ENCODE measurements at regions not wholly inside any gene's neighbourhood (a gene's known extent, or its start where the extent isn't known, plus 50 kb on each side); places are given as distances from the start of the nearest gene placed in this dataset.

DNA sequence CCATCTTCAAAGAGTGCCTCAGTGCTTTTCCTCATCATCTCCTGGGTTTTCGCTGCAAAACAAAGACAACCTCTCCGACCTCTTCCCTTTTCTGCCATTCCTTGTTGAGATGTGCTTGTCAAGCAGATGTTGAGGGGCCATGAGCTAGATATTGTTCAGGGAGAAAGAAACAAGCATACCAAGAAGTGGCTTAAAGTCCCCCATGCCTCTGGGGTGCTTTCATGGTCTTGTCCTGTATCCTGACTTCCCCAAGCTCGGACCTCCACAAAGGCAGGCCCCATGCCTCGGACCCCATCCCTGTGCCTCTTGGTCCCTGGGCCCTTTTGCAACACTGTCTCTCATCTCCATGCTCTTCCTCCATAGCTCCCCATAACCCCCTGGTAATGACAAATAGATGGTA is 103.8 kb downstream of the C1orf94 start:
- TF ChIP-seq, protein P1, sequence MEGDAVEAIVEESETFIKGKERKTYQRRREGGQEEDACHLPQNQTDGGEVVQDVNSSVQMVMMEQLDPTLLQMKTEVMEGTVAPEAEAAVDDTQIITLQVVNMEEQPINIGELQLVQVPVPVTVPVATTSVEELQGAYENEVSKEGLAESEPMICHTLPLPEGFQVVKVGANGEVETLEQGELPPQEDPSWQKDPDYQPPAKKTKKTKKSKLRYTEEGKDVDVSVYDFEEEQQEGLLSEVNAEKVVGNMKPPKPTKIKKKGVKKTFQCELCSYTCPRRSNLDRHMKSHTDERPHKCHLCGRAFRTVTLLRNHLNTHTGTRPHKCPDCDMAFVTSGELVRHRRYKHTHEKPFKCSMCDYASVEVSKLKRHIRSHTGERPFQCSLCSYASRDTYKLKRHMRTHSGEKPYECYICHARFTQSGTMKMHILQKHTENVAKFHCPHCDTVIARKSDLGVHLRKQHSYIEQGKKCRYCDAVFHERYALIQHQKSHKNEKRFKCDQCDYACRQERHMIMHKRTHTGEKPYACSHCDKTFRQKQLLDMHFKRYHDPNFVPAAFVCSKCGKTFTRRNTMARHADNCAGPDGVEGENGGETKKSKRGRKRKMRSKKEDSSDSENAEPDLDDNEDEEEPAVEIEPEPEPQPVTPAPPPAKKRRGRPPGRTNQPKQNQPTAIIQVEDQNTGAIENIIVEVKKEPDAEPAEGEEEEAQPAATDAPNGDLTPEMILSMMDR (conservative IDR thresholded peaks at IDR 0.05; ENCODE audit: low read depth, low read length) = no peak
- no peak for TF ChIP-seq EZH2 (IDR thresholded peaks at IDR 0.05; ENCODE audit: low read length, unreplicated experiment)
- TF ChIP-seq EZH2phosphoT487 (IDR thresholded peaks at IDR 0.05; ENCODE audit: borderline replicate concordance, low read length) = no peak
